NB4 (cell line): ENCODE measurements at regions not wholly inside any gene's neighbourhood (a gene's known extent, or its start where the extent isn't known, plus 50 kb on each side); places are given as distances from the start of the nearest gene placed in this dataset.

Experiments
- CTCF ChIP-seq: IDR thresholded peaks from one replicate; pipeline ENCODE4 v1.5.1; 2012; ENCODE audit warnings: low read depth, low read length
- TF ChIP-seq, protein P1 (sequence below): IDR thresholded peaks from 2 replicates; pipeline ENCODE4 v1.6.1; 2011; ENCODE audit warnings: low read depth, low read length

GRCh38 chr11:90309693-90310092 is 86.8 kb upstream of the CHORDC1 start:
- TF ChIP-seq CTCF: no peak
- TF ChIP-seq, protein P1, sequence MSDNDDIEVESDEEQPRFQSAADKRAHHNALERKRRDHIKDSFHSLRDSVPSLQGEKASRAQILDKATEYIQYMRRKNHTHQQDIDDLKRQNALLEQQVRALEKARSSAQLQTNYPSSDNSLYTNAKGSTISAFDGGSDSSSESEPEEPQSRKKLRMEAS: no peak
